ENCODE measurements at regions not wholly inside any gene's neighbourhood (a gene's known extent, or its start where the extent isn't known, plus 50 kb on each side); places are given as distances from the start of the nearest gene placed in this dataset.

- ChIA-PET POLR2A (no interaction called here), CTCF (ENCODE audit: low intra/inter-chr PET ratio) (no interaction called here)
- ATAC-seq, result no peak
- TF ChIP-seq CHAMP1 (IDR thresholded peaks at IDR 0.05) (no peak), ZNF444 (CRISPR knock-in tag; IDR thresholded peaks at IDR 0.05) (no peak), ZNF699 (CRISPR knock-in tag; IDR thresholded peaks at IDR 0.05; ENCODE audit: insufficient replicate concordance) (no peak), MAFK (IDR thresholded peaks at IDR 0.05; ENCODE audit: low read length) (0 out of 2 replicates have a peak, but pooled peaks have one; percentile 11), PTTG1 (tag; IDR thresholded peaks at IDR 0.05; ENCODE audit: low read depth) (no peak), ZNF23 (CRISPR knock-in tag; IDR thresholded peaks at IDR 0.05) (no peak)
- H2AFZ ChIP-seq (ENCODE audit: low read depth, low read length), result no peak overlapping the region
- H3K4me2 ChIP-seq (ENCODE audit: insufficient read depth, low read length), result no peak overlapping the region
- 0% methylated on average over 6 of the region's 6 CpGs for WGBS (ENCODE audit: insufficient coverage, low coverage, missing lambda C conversion rate)
- H3K36me3 ChIP-seq (ENCODE audit: control insufficient read depth, insufficient read depth, low read length), result no peaks in the 10 kb centered on the region
- no peak overlapping the region for H3K27ac ChIP-seq (ENCODE audit: extremely low read depth, low read depth, low read length)
- no TSS peak for BruUV-seq (replicated peaks)
- DNase-seq (ENCODE audit: extremely low read depth in 1 of 4, low spot score in 3 of 4), result no peak
- FAIRE-seq, result no peak
- intact Hi-C loops (cut with micrococcal nuclease) (no loop called here), in situ Hi-C loops (cut with MboI) (no loop called here)
- H3K4me1 ChIP-seq (replicated peaks in 1 of 2; ENCODE audit: control insufficient read depth in 2 of 2, insufficient read depth in 2 of 2, low read length in 2 of 2), result no peaks in the 10 kb centered on the region
- no peak overlapping the region for H3K4me3 ChIP-seq
- no peaks in the 10 kb centered on the region for H3K9me3 ChIP-seq (replicated peaks; ENCODE audit: control insufficient read depth, insufficient read depth, low read depth, low read length)
- H3K27me3 ChIP-seq (ENCODE audit: control insufficient read depth in 2 of 2, insufficient read depth in 2 of 2, low read length in 2 of 2), result no peaks in the 10 kb centered on the region
- H4K20me1 ChIP-seq (replicated peaks; ENCODE audit: control insufficient read depth, insufficient read depth, low read length), result no peaks in the 10 kb centered on the region
- H3K79me2 ChIP-seq (ENCODE audit: control insufficient read depth, insufficient read depth, low read length), result no peaks in the 10 kb centered on the region
- no peak overlapping the region for H3K9ac ChIP-seq (ENCODE audit: insufficient read depth in 1 of 2, low read depth in 2 of 2, low read length in 2 of 2)
- H3K9me1 ChIP-seq (ENCODE audit: control insufficient read depth, insufficient read depth, low read length), result no peaks in the 10 kb centered on the region
Measured at GRCh38 chr4:11341337-11342043, 87.2 kb downstream of the HS3ST1 start.
